ENCODE measurements at regions not wholly inside any gene's neighbourhood (a gene's known extent, or its start where the extent isn't known, plus 50 kb on each side); places are given as distances from the start of the nearest gene placed in this dataset.

GRCh38 chr4:100076753-100077152, 113.5 kb downstream of the DDIT4L start:
- TF ChIP-seq POLR2A (IDR thresholded peaks at IDR 0.05; ENCODE audit: low read depth, low read length) (no peak), FOS (IDR thresholded peaks at IDR 0.05; ENCODE audit: borderline replicate concordance, insufficient read depth, low read length) (no peak), CTCF (IDR thresholded peaks at IDR 0.05; ENCODE audit: extremely low read depth in 1 of 2, insufficient read depth in 1 of 2, low read depth in 1 of 2, low read length in 2 of 2) (no peak), EZH2 (IDR thresholded peaks at IDR 0.05; ENCODE audit: borderline replicate concordance, low read depth, low read length, severe bottlenecking) (no peak), POLR2AphosphoS5 (IDR thresholded peaks at IDR 0.05; ENCODE audit: insufficient read depth, low read depth, low read length) (no peak)
